T-helper 22 cell (primary cell): ENCODE measurements at regions not wholly inside any gene's neighbourhood (a gene's known extent, or its start where the extent isn't known, plus 50 kb on each side); places are given as distances from the start of the nearest gene placed in this dataset.
"Not testable (repeated sequence)": the region's sequence is repeated elsewhere in the genome, so short reads cannot be mapped to it uniquely, and the experiment has no call there.

Experiments used
- DNase-seq: peaks from one replicate; pipeline ENCODE4 v3.0.0-alpha.2; 2020; ENCODE audit warnings: low read depth

- DNase-seq, result not testable (repeated sequence)
Observed at GRCh38 chr21:13923175-13923574, 287.6 kb downstream of the LIPI start.

GRCh38 chr21:13921455-13921854 lies 289.3 kb downstream of the LIPI start:
- DNase-seq, result not testable (repeated sequence)

GRCh38 chr21:13907385-13907784 lies 297.8 kb downstream of the POTED start:
- not testable (repeated sequence) for DNase-seq

GRCh38 chr21:13896596-13897247 lies 287.1 kb downstream of the POTED start:
- not testable (repeated sequence) for DNase-seq

- DNase-seq, result not testable (repeated sequence)
Observed at GRCh38 chr21:13893617-13894016, 284.0 kb downstream of the POTED start.

- not testable (repeated sequence) for DNase-seq
Observed at GRCh38 chr21:13893025-13893424, 283.4 kb downstream of the POTED start.

GRCh38 chr21:13892146-13892751 lies 282.7 kb downstream of the POTED start:
- not testable (repeated sequence) for DNase-seq

- not testable (repeated sequence) for DNase-seq
Observed at GRCh38 chr21:13889176-13889575, 279.6 kb downstream of the POTED start.

- not testable (repeated sequence) for DNase-seq
Observed at GRCh38 chr21:13883641-13884395, 274.2 kb downstream of the POTED start.

GRCh38 chr21:13877503-13877902 lies 267.9 kb downstream of the POTED start:
- not testable (repeated sequence) for DNase-seq

- DNase-seq, result not testable (repeated sequence)
Observed at GRCh38 chr21:13876999-13877398, 267.4 kb downstream of the POTED start.

GRCh38 chr21:13874001-13874400 lies 264.4 kb downstream of the POTED start:
- not testable (repeated sequence) for DNase-seq

GRCh38 chr21:13854638-13855037 lies 245.1 kb downstream of the POTED start:
- DNase-seq, result no peak

- DNase-seq, result not testable (repeated sequence)
Observed at GRCh38 chr21:13850808-13851207, 241.2 kb downstream of the POTED start.

GRCh38 chr21:13849489-13849888 lies 239.9 kb downstream of the POTED start:
- not testable (repeated sequence) for DNase-seq

GRCh38 chr21:13846718-13847117 lies 237.1 kb downstream of the POTED start:
- DNase-seq, result not testable (repeated sequence)

- DNase-seq, result not testable (repeated sequence)
Observed at GRCh38 chr21:13844574-13844973, 235.0 kb downstream of the POTED start.

- not testable (repeated sequence) for DNase-seq
Observed at GRCh38 chr21:13843081-13843480, 233.5 kb downstream of the POTED start.

- DNase-seq, result not testable (repeated sequence)
Observed at GRCh38 chr21:13827666-13828065, 218.1 kb downstream of the POTED start.

GRCh38 chr21:13827201-13827600 lies 217.6 kb downstream of the POTED start:
- DNase-seq, result no peak

GRCh38 chr21:13826511-13826910 lies 216.9 kb downstream of the POTED start:
- not testable (repeated sequence) for DNase-seq

GRCh38 chr21:13825218-13825778 lies 215.7 kb downstream of the POTED start:
- DNase-seq, result not testable (repeated sequence)
